ENCODE measurements at regions not wholly inside any gene's neighbourhood (a gene's known extent, or its start where the extent isn't known, plus 50 kb on each side); places are given as distances from the start of the nearest gene placed in this dataset.

DNA sequence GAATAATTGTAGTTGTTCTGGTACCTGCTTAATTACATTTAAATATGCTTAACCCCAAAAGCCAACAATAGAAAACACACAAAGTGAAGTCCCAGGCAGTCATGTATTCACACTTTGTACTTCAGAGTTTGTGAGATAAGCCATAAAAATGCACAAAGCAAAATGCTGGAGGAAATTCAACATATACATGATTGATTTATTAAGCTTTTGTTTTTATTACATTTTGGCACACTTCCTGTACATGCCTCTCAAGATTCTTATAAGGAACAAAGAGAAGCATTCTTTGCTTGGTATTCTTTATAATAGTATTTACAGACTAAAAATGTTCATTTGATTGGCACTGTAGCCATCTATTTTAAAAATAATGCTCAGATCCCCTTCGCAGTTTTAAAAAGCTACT is 107.7 kb upstream of the ANK3 start:
- Histone ChIP-seq H3K4me3 (ENCODE audit: low read depth, low read length) (no peak overlapping the region), H3K27me3 (ENCODE audit: control insufficient read depth, insufficient read depth, low read length) (no peaks in the 10 kb centered on the region), H3K36me3 (ENCODE audit: control insufficient read depth, insufficient read depth, low read length) (no peaks in the 10 kb centered on the region)
- DNase-seq (ENCODE audit: low read depth): no peak
- TF ChIP-seq CTCF (IDR thresholded peaks at IDR 0.05; ENCODE audit: insufficient read depth, low read length, poor library complexity, severe bottlenecking): no peak

- Histone ChIP-seq H3K27me3 (ENCODE audit: control insufficient read depth, insufficient read depth, low read length) (no peaks in the 10 kb centered on the region), H3K36me3 (ENCODE audit: control insufficient read depth, insufficient read depth, low read length) (no peaks in the 10 kb centered on the region), H3K4me3 (ENCODE audit: low read depth, low read length) (no peak overlapping the region)
- TF ChIP-seq CTCF (IDR thresholded peaks at IDR 0.05; ENCODE audit: insufficient read depth, low read length, poor library complexity, severe bottlenecking): no peak
- no peak for DNase-seq (ENCODE audit: low read depth)
These were observed 106.5 kb upstream of the ANK3 start for GRCh38 chr10:60496181-60496580.

DNA sequence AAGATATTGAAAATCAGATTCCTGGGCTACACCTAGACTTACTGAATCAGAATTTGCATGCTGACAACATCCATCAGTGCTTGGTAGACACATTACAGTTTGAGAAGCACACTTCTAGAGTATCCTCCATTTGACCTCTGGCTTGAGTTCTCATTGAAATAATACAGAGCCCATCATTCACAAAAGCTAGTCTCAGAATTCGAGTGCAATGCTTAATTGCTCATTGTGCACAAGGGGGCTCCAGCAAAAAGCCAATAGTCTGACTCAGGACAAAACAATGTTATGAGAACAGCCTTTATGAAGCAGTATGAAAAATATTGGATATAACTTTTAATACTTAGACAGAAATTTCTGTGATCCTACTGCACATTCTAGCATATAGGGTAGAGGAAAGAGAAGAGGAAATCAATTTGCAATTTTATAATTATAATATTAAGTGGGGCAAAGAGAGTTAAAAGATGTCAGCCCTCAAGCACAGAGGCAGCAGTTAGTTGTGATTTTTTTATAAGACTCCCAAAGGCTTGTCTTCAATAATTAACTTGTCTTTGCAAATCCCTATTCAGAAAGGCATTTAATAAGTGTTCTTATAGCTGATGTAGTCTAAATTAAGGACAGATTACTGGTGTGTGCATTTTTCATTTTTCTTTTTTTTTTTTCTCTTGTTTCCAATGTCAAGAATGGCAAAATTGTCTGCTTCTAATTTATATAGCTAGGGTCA is 105.8 kb upstream of the ANK3 start:
- no peak for DNase-seq (ENCODE audit: low read depth)
- Histone ChIP-seq H3K27me3 (ENCODE audit: control insufficient read depth, insufficient read depth, low read length) (no peaks in the 10 kb centered on the region), H3K36me3 (ENCODE audit: control insufficient read depth, insufficient read depth, low read length) (no peaks in the 10 kb centered on the region), H3K4me3 (ENCODE audit: low read depth, low read length) (no peak overlapping the region)
- peak; percentile 16 for TF ChIP-seq CTCF (IDR thresholded peaks at IDR 0.05; ENCODE audit: insufficient read depth, low read length, poor library complexity, severe bottlenecking)

DNA sequence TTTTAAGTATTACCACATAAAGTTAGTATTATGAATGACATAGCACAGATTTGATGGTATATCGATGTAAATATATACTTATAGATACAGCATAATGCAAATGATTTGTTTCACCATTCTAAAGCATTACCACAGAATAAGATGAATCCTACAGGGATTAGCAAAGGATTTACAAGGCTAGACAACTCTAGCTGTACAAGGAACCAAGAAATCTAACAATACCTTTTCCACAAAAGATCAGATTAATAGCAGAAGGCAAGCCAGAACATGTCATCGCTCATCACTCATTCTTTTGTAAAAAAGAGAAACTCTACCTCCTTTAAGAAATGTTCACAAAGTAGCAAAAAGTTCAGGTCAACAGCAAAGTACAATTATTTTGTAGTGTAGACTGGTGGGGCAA is 105.1 kb upstream of the ANK3 start:
- no peak for DNase-seq (ENCODE audit: low read depth)
- Histone ChIP-seq H3K27me3 (ENCODE audit: control insufficient read depth, insufficient read depth, low read length) (no peaks in the 10 kb centered on the region), H3K4me3 (ENCODE audit: low read depth, low read length) (no peak overlapping the region), H3K36me3 (ENCODE audit: control insufficient read depth, insufficient read depth, low read length) (no peaks in the 10 kb centered on the region)
- TF ChIP-seq CTCF (IDR thresholded peaks at IDR 0.05; ENCODE audit: insufficient read depth, low read length, poor library complexity, severe bottlenecking): no peak

GRCh38 chr10:60491162-60491561 is 101.5 kb upstream of the ANK3 start:
- Histone ChIP-seq H3K27me3 (ENCODE audit: control insufficient read depth, insufficient read depth, low read length) (no peaks in the 10 kb centered on the region), H3K4me3 (ENCODE audit: low read depth, low read length) (no peak overlapping the region), H3K36me3 (ENCODE audit: control insufficient read depth, insufficient read depth, low read length) (no peaks in the 10 kb centered on the region)
- DNase-seq (ENCODE audit: low read depth): no peak
- TF ChIP-seq CTCF (IDR thresholded peaks at IDR 0.05; ENCODE audit: insufficient read depth, low read length, poor library complexity, severe bottlenecking): no peak

- TF ChIP-seq CTCF (IDR thresholded peaks at IDR 0.05; ENCODE audit: insufficient read depth, low read length, poor library complexity, severe bottlenecking): no peak
- Histone ChIP-seq H3K27me3 (ENCODE audit: control insufficient read depth, insufficient read depth, low read length) (no peaks in the 10 kb centered on the region), H3K4me3 (ENCODE audit: low read depth, low read length) (no peak overlapping the region), H3K36me3 (ENCODE audit: control insufficient read depth, insufficient read depth, low read length) (no peaks in the 10 kb centered on the region)
- DNase-seq (ENCODE audit: low read depth): no peak
These were observed 100.3 kb upstream of the ANK3 start for GRCh38 chr10:60490013-60490412.

Measured in kidney epithelial cell (primary cell).